Glutamatergic neuron (in vitro differentiated cells): ENCODE measurements at regions not wholly inside any gene's neighbourhood (a gene's known extent, or its start where the extent isn't known, plus 50 kb on each side); places are given as distances from the start of the nearest gene placed in this dataset.

Experiments used
- DNase-seq: peaks from one replicate; pipeline ENCODE4 v3.0.0; 2022
- H3K27ac Mint-ChIP-seq: one replicate; pipeline ENCODE4 v1.8.0; 2020; ENCODE audit warnings: mild to moderate bottlenecking, mixed read lengths, inconsistent platforms; ENCODE audit not compliant: unreplicated experiment
- H3K27me3 Mint-ChIP-seq: one replicate; pipeline ENCODE4 v1.8.0; 2020; ENCODE audit warnings: mild to moderate bottlenecking, moderate library complexity, mixed read lengths, inconsistent platforms; ENCODE audit not compliant: unreplicated experiment
- H3K36me3 Mint-ChIP-seq: one replicate; pipeline ENCODE4 v1.8.0; 2020; ENCODE audit warnings: mild to moderate bottlenecking, mixed read lengths, inconsistent platforms; ENCODE audit not compliant: unreplicated experiment
- H3K4me1 Mint-ChIP-seq: one replicate; pipeline ENCODE4 v1.8.0; 2020; ENCODE audit warnings: mild to moderate bottlenecking, low read depth, mixed read lengths, inconsistent platforms; ENCODE audit not compliant: unreplicated experiment
- H3K4me3 Mint-ChIP-seq: one replicate; pipeline ENCODE4 v1.8.0; 2020; ENCODE audit warnings: mild to moderate bottlenecking, mixed read lengths, inconsistent platforms; ENCODE audit not compliant: unreplicated experiment
- H3K9me3 Mint-ChIP-seq: one replicate; pipeline ENCODE4 v1.8.0; 2020; ENCODE audit warnings: mild to moderate bottlenecking, moderate library complexity, mixed read lengths, inconsistent platforms; ENCODE audit not compliant: unreplicated experiment
- CTCF ChIP-seq: fragments of 200-600 bp; sonication (generic); IDR thresholded peaks from one replicate; pipeline ENCODE4 v1.5.0; 2021; ENCODE audit not compliant: partially characterized antibody, unreplicated experiment

GRCh38 chr10:2143213-2143835 lies 406.0 kb upstream of the ADARB2 start:
- Mint-ChIP-seq H3K36me3 (no peaks in the 10 kb centered on the region), H3K27ac (no peak overlapping the region), H3K4me3 (no peak overlapping the region), H3K27me3 (peaks cover 4% of the 10 kb centered on the region), H3K9me3 (no peaks in the 10 kb centered on the region), H3K4me1 (peaks cover 26% of the 10 kb centered on the region)
- no peak for DNase-seq
- no peak for TF ChIP-seq CTCF

GRCh38 chr10:2139746-2140145 lies 402.4 kb upstream of the ADARB2 start:
- Mint-ChIP-seq H3K27ac (no peak overlapping the region), H3K9me3 (peaks cover 3% of the 10 kb centered on the region), H3K36me3 (no peaks in the 10 kb centered on the region), H3K4me1 (peaks cover 13% of the 10 kb centered on the region), H3K4me3 (no peak overlapping the region), H3K27me3 (peaks cover 4% of the 10 kb centered on the region)
- DNase-seq: no peak
- no peak for TF ChIP-seq CTCF

GRCh38 chr10:2137549-2138174 lies 400.3 kb upstream of the ADARB2 start:
- TF ChIP-seq CTCF: peak; percentile 45
- H3K4me1 Mint-ChIP-seq: peaks cover 4% of the 10 kb centered on the region
- H3K36me3 Mint-ChIP-seq: peaks cover under 1% of the 10 kb centered on the region
- peaks cover 5% of the 10 kb centered on the region for H3K9me3 Mint-ChIP-seq
- DNase-seq: peak; percentile 33
- no peak overlapping the region for H3K27ac Mint-ChIP-seq
- H3K27me3 Mint-ChIP-seq: no peaks in the 10 kb centered on the region
- H3K4me3 Mint-ChIP-seq: no peak overlapping the region

GRCh38 chr10:2130705-2131305 lies 393.5 kb upstream of the ADARB2 start:
- no peak for DNase-seq
- H3K36me3 Mint-ChIP-seq: peaks cover 4% of the 10 kb centered on the region
- peaks cover 3% of the 10 kb centered on the region for H3K4me1 Mint-ChIP-seq
- no peak overlapping the region for H3K27ac Mint-ChIP-seq
- TF ChIP-seq CTCF: no peak
- no peaks in the 10 kb centered on the region for H3K27me3 Mint-ChIP-seq
- H3K4me3 Mint-ChIP-seq: no peak overlapping the region
- peaks cover 5% of the 10 kb centered on the region for H3K9me3 Mint-ChIP-seq

GRCh38 chr10:2128991-2129390 lies 391.7 kb upstream of the ADARB2 start:
- Mint-ChIP-seq H3K36me3 (peaks cover 4% of the 10 kb centered on the region), H3K9me3 (peaks cover 4% of the 10 kb centered on the region), H3K27ac (no peak overlapping the region), H3K4me1 (peaks cover 3% of the 10 kb centered on the region), H3K27me3 (no peaks in the 10 kb centered on the region), H3K4me3 (no peak overlapping the region)
- no peak for TF ChIP-seq CTCF
- no peak for DNase-seq
